ENCODE measurements at regions not wholly inside any gene's neighbourhood (a gene's known extent, or its start where the extent isn't known, plus 50 kb on each side); places are given as distances from the start of the nearest gene placed in this dataset.

- H3K4me1 ChIP-seq (ENCODE audit: control insufficient read depth, extremely low read depth, insufficient read depth, low read length): peaks cover 20% of the 10 kb centered on the region
- no peak for FAIRE-seq
- TF ChIP-seq, protein P1, sequence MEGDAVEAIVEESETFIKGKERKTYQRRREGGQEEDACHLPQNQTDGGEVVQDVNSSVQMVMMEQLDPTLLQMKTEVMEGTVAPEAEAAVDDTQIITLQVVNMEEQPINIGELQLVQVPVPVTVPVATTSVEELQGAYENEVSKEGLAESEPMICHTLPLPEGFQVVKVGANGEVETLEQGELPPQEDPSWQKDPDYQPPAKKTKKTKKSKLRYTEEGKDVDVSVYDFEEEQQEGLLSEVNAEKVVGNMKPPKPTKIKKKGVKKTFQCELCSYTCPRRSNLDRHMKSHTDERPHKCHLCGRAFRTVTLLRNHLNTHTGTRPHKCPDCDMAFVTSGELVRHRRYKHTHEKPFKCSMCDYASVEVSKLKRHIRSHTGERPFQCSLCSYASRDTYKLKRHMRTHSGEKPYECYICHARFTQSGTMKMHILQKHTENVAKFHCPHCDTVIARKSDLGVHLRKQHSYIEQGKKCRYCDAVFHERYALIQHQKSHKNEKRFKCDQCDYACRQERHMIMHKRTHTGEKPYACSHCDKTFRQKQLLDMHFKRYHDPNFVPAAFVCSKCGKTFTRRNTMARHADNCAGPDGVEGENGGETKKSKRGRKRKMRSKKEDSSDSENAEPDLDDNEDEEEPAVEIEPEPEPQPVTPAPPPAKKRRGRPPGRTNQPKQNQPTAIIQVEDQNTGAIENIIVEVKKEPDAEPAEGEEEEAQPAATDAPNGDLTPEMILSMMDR (optimal IDR thresholded peaks at IDR 0.05 in 1 of 3, IDR thresholded peaks at IDR 0.05 in 1 of 3, conservative IDR thresholded peaks at IDR 0.05 in 1 of 3; ENCODE audit: extremely low read depth in 1 of 3, insufficient read depth in 2 of 3, low read length in 3 of 3): no peak
- no peak for TF ChIP-seq EZH2 (IDR thresholded peaks at IDR 0.05; ENCODE audit: low read length)
- H3K9me3 ChIP-seq (ENCODE audit: control insufficient read depth, low read depth, low read length): no peaks in the 10 kb centered on the region
- no peak overlapping the region for H3K27ac ChIP-seq (ENCODE audit: control insufficient read depth, insufficient read depth, low read length)
- no peak overlapping the region for H2AFZ ChIP-seq (ENCODE audit: control insufficient read depth, low read length)
- no peak for DNase-seq (ENCODE audit: low read depth, low spot score)
- H3K79me2 ChIP-seq (ENCODE audit: control insufficient read depth, insufficient read depth, low read length): peaks cover 96% of the 10 kb centered on the region
- H3K4me2 ChIP-seq (ENCODE audit: control insufficient read depth, extremely low read depth, insufficient read depth, low read depth, low read length): peak overlapping the region; percentile 10
- no peaks in the 10 kb centered on the region for H3K9me1 ChIP-seq (ENCODE audit: control insufficient read depth, extremely low read depth, insufficient read depth, low read length)
- H4K20me1 ChIP-seq (ENCODE audit: control insufficient read depth, extremely low read depth, insufficient read depth, low read length): peaks cover 23% of the 10 kb centered on the region
- H3K27me3 ChIP-seq (ENCODE audit: control insufficient read depth, extremely low read depth, insufficient read depth, low read length): no peaks in the 10 kb centered on the region
- H3K4me3 ChIP-seq (ENCODE audit: control insufficient read depth in 2 of 3, extremely low read depth in 1 of 3, insufficient read depth in 2 of 3, low read depth in 1 of 3, low read length in 3 of 3): no peak overlapping the region
- H3K36me3 ChIP-seq (ENCODE audit: control insufficient read depth in 2 of 2, extremely low read depth in 1 of 2, insufficient read depth in 2 of 2, low read length in 2 of 2): peaks cover 0 to 8% of the 10 kb centered on the region in 2 experiments
- H3K9ac ChIP-seq (ENCODE audit: control insufficient read depth, extremely low read depth, insufficient read depth, low read length): no peak overlapping the region
- dilution Hi-C loops (cut with MboI; ENCODE audit: extremely low pct_ligation_motif_present, low sequenced_read_pairs): no loop called here
Measured at GRCh38 chr3:48077815-48078214, 61.6 kb upstream of the MAP4 start.

GRCh38 chr3:48070030-48070429, 53.8 kb upstream of the MAP4 start:
- no peaks in the 10 kb centered on the region for H3K27me3 ChIP-seq (ENCODE audit: control insufficient read depth, extremely low read depth, insufficient read depth, low read length)
- dilution Hi-C loops (cut with MboI; ENCODE audit: extremely low pct_ligation_motif_present, low sequenced_read_pairs): no loop called here
- no peak overlapping the region for H3K4me3 ChIP-seq (ENCODE audit: control insufficient read depth in 2 of 3, extremely low read depth in 1 of 3, insufficient read depth in 2 of 3, low read depth in 1 of 3, low read length in 3 of 3)
- H3K36me3 ChIP-seq (ENCODE audit: control insufficient read depth in 2 of 2, extremely low read depth in 1 of 2, insufficient read depth in 2 of 2, low read length in 2 of 2): peaks cover 7 to 23% of the 10 kb centered on the region in 2 experiments
- H3K4me2 ChIP-seq (ENCODE audit: control insufficient read depth, extremely low read depth, insufficient read depth, low read depth, low read length): no peak overlapping the region
- H3K4me1 ChIP-seq (ENCODE audit: control insufficient read depth, extremely low read depth, insufficient read depth, low read length): peaks cover 19% of the 10 kb centered on the region
- H4K20me1 ChIP-seq (ENCODE audit: control insufficient read depth, extremely low read depth, insufficient read depth, low read length): peaks cover 23% of the 10 kb centered on the region
- DNase-seq (ENCODE audit: low read depth, low spot score): no peak
- H2AFZ ChIP-seq (ENCODE audit: control insufficient read depth, low read length): no peak overlapping the region
- TF ChIP-seq EZH2 (IDR thresholded peaks at IDR 0.05; ENCODE audit: low read length): no peak
- TF ChIP-seq, protein P1 (optimal IDR thresholded peaks at IDR 0.05 in 1 of 3, IDR thresholded peaks at IDR 0.05 in 1 of 3, conservative IDR thresholded peaks at IDR 0.05 in 1 of 3; ENCODE audit: extremely low read depth in 1 of 3, insufficient read depth in 2 of 3, low read length in 3 of 3): no peak
- H3K79me2 ChIP-seq (ENCODE audit: control insufficient read depth, insufficient read depth, low read length): peaks cover 97% of the 10 kb centered on the region
- no peaks in the 10 kb centered on the region for H3K9me1 ChIP-seq (ENCODE audit: control insufficient read depth, extremely low read depth, insufficient read depth, low read length)
- H3K9me3 ChIP-seq (ENCODE audit: control insufficient read depth, low read depth, low read length): no peaks in the 10 kb centered on the region
- H3K9ac ChIP-seq (ENCODE audit: control insufficient read depth, extremely low read depth, insufficient read depth, low read length): no peak overlapping the region
- no peak for FAIRE-seq
- H3K27ac ChIP-seq (ENCODE audit: control insufficient read depth, insufficient read depth, low read length): no peak overlapping the region
